HG03354 (cell line): ENCODE measurements at regions not wholly inside any gene's neighbourhood (a gene's known extent, or its start where the extent isn't known, plus 50 kb on each side); places are given as distances from the start of the nearest gene placed in this dataset.

Experiments used
- ATAC-seq: cut with Tn5 transposase; IDR thresholded peaks from one replicate; pipeline ENCODE4 v1.9.1; 2021; ENCODE audit warnings: mild to moderate bottlenecking; ENCODE audit not compliant: unreplicated experiment, poor library complexity, severe bottlenecking

DNA sequence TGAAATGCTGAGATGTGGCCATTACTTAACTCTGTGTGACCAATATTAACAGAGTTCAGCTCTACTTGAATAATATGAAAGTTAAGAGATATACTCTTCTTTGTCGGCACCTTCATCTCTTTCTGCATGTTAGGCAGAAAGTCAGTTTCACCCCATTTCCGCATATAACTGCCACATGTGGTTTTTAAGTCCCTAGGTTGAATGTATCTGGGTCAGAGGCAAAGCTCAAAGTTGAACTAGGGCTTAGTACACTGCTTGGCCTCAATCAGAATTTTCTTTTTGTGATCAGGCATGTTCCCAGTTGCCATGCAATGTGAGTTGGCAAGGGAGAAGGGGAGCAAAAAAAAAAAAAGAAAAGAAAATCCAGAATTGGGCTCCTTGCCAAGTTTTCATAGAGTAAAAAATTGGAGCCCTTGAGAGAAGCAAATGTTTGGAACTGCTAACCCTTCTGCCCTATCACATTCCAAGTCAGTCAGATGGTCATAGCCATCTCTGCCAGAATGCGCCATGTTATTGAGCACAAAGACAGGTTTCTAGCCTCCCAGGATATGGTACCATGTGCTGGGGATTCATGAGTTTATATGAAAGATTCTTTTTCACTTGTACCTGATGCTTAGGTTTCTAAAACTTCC, 251.2 kb upstream of the RORB start:
- ATAC-seq = no peak

DNA sequence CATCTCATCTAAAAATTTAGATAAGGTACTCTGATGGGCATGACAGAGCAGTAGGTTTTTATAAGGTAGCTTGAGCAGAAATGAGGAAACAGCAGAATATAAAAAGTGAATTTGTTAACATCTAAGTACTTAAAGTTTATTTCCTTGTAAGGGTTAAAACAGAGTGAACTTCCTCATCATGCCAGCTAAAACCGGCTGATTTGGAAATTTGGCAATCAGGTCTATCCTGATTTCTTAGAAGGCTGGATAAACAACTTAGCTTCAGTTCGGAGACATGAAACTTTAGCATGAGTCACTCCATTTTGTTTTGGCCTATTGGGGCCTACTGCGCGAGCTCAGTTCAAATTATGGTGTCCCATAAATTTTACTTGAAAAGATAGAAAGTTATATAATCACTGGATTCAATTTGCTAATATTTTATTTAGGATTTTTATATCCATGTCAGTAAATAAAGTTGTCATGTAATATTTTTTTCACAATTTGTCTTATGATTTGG, 241.6 kb upstream of the RORB start:
- no peak for ATAC-seq

DNA sequence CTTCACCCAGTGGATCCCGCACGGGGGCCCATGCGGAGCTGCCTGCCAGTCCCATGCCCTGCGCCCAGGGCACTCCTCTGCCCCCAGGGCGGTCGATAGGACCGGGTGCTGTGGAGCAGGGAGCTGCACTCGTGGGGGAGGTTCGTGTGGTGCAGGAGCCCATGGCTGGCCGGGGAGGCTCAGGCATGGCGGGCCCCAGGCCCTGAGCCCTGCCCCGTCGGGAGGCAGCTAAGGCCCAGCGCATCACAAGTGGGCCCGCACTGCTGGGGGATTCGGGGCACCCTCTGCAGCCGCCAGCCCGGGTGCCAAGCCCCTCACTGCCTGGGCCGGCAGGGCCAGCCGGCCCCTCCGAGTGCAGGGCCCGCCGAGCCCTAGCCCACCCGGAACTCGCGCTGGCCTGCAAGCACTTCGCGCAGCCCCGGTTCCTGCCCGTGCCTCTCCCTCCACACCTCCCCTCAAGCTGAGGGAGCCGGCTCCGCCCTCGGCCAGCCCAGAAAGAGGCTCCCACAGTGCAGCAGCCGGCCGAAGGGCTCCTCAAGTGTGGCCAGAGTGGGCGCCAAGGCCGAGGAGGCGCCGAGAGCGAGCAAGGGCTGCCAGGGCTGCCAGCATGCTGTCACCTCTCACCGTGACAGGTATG, 221.1 kb upstream of the RORB start:
- ATAC-seq = no peak

DNA sequence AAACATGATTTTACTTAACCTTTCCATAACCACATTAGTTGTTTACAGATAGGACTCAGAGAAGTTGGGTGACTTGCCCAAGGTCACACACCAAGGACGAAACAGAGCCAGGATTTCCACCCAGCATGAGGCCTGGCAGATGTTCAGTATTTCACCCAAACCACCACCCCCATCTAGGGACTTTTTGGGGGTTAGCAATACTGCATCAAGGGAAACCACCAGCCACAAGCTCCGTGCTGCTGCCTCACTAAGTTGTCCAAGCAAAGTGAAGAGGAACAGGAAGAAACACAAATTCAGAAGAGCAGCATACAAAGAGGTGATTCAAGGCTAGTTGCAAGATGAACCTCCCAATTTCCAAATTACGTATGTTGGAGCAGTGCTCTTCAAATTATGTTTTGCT, 219.6 kb upstream of the RORB start:
- ATAC-seq = peak; percentile 89

DNA sequence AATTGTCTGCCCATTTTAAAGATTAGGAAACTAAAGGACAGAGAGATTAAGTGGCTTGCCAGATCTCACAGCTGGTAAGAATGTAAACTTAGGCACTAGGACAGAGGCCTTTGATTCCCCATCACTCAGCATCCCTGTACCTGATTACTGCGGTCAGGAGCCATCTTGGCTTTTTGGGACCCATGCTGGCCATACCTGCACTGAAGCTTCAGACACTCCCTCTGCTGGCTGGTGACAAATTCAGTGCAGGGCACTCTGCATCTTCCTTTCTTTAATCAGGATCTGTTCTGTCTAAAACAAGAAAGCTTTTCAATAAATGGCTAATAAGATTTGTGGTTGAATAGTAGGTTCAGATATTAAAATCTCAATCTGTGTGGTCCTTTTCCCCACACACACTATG, 215.5 kb upstream of the RORB start:
- no peak for ATAC-seq

DNA sequence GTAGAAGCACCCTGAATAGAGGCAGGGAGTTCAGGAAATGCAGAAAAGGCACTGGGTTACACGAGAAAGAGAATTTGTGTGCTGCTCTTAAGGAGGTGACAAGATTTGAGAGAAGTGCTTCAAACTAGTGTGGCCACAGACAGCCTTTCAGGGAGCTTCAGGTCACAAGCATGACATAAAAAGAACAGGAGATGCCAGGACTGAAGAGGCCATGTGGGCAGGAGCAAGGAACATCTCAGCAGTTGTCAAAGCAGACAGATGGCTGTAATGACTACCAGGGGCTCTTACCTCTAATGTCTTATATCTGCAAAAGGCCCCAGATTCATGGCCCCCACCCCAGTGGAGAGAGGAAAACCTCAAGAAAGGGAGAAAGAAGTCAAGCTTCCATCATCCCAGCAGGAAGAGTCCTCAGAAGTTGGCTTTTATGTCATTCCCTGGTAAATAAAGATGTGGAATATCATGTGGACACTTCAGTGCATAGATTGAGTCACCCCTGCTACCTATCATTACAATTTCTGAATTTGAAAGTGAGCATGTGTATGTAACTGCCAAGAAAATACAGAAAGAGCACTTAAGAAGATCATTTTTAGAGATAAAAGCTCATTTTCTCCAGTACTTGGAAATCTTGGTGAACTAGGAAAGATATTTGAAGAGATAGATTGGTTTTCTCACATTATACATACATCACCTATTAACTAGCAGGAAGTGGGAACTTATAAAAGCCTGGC, 214.4 kb upstream of the RORB start:
- ATAC-seq = no peak

DNA sequence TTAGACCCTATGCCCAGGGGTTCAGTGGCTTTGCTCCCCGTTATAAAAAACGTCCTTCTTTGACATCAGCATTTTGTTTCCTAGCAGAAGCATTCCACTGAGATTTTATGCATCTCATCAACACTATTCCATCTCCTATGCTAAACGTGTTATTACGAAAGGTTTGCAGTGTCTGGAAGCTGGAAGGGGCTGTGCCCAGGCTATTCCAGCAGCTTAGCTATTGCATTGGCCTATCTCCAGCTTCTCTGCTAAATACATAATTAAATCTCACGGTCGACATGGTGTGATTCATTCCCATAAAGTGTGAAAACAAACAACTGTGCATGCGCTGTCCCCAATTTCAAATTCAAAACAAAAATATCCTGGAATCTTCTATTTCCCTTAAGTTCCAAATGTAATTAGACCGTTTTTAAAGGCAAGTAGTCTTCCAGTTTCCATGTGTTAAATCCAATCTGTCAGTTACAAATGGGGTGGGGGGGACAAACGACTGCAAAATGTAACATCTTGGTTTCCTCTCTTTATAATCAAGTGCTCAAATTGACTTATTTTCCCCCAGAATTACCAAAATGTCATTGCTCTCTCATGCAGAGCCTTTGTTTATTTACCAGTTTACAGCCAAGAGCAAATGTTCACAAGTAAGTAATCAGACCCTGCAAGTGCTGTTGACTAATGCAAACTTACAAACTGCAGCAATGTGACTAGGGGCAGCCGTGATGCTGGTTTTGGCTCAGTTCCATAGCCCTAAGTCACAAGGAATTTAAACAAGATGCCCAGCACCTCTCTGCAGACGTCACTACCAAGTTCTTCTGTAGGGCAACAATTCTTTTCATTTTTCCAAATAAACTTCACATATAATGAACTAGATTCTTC, 212.3 kb upstream of the RORB start:
- no peak for ATAC-seq

DNA sequence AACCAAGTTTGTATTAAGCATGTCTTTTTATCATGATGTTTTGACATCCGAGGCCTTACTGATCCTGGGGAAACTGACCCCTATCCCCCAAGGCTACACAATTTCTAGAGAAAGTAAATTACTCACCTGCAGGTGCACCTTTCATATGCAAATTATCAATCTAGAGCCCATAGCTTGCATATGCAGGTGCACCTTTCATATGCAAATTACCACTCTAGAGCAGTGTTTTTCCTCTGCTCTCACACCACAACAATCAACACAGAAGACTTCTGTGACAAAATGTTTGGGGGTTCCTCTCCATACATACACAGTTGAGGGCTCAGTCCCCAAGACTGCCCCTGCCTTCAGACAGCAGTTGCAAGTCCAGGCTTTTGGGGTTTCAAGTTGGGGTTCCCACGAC, 203.7 kb upstream of the RORB start:
- ATAC-seq = no peak

DNA sequence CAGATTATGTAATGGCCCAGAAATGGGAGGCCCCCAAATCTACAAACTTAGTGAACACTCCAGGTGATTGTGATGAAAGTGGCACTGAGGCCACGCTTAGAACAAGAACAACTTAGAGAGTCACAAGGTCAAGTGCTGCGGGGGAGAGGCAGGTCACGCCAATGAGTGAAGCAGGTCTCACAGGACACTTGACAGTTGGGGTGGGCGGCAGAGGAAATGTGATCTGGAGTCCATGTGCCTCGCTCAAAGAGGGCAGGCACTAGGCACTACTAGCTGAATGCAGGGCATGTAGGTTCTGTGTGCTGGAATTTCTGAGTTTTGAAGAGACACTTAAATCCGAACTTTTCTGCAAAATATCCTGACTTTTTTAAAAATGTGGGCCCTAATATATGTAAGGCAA, 193.2 kb upstream of the RORB start:
- no peak for ATAC-seq

DNA sequence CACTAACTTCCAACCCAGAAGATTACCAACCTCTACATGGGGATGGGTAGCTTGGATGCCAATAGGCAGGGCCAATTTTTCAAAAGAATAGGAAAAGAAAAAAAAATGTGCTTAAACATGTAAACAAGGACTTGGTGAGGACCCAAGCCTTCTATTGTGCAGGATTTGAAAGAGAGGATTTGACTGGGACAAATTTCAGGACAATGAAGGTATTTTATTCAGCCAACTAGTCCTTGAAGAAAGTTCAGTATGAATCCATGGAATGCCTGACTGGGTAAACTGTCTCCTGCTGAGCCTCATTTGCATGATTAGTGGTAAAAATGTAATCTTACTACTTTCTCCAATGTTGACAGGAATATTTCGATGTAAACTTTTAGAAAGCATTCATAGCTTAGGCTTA, 192.5 kb upstream of the RORB start:
- ATAC-seq = no peak

DNA sequence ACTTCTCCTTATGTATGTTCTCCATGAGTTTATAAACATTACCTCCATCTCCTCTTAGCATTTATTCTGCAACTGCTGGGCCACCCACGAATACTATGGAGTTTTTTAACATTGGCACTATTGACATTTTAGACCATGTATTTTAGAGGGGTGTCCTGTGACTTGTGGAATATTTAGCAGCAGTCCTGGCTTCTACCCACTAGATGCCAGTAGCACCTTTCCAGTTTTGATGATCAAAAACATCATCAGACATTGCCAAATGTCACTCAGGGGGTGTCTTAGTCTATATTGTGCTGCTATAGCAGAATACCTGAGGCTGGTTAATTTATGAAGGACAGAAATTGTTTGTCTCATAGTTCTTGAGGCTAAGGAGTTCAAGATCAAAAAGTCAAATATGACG, 187.5 kb upstream of the RORB start:
- ATAC-seq = no peak

DNA sequence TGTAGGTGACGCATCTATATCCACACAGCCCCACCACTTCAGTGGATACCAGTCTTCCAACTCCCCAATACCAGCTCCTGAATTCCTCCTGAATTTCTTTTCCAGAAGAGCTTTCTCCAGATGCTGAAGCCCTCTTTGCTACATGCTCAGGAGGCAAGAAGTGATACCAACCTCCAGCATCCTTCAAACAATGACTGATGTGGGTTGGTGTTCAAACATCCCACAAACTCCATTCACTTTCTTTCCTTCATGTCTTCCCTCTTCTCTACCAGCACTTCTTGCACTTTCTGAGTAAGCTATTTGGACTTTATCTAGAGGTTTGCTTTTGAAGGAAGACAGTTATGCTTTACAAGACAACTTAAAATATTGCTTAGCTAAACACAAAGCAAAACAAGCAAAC, 179.9 kb upstream of the RORB start:
- ATAC-seq = no peak

DNA sequence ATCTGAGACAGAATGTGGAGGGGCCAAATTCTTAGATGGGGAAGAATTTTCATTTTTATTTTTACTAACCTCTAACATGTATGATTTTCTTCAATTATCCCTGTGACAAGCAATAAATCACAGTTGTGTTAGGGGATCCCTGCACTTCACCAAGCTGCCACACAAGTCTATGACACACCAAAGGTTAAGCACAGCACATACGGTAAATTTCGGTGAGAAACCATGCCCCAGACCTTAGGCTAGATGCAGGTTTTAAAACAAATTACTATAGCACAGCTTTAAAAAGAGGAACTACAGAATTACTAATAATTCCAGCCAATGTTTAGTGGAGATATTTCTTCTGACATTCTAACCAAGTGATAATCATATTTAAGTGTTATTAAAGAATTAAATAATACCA, 175.7 kb upstream of the RORB start:
- no peak for ATAC-seq

DNA sequence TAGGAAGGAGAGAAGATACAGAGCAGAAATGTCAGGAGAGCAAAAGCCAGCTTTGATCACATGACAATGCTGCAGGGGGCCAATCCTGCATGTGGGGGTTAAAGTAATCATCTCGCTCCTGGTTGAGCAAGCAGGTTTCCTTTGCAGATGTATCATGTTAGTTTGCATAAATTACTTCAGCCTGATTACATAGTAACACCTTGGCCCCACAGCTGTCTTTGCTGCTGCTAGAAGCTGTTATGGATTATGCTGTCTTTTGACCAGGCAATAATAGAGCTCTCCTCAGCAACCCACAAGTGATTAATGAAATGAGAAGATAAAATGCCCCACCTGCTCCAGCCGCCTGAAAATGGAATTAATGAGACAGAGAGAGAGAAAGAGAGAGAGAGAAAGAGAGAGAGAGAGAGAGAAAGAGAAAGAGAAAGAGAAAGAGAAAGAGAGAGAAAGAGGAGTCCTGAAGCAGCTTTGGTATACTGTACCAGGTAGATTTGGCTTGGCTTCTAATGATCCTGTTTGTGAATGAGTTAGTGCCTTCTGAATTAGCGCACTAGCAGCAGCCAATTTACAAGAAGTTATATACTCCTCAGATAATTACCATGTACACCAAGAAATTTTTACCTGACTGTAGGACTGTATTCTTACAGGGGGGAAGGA, 174.3 kb upstream of the RORB start:
- peak; percentile 73 for ATAC-seq

DNA sequence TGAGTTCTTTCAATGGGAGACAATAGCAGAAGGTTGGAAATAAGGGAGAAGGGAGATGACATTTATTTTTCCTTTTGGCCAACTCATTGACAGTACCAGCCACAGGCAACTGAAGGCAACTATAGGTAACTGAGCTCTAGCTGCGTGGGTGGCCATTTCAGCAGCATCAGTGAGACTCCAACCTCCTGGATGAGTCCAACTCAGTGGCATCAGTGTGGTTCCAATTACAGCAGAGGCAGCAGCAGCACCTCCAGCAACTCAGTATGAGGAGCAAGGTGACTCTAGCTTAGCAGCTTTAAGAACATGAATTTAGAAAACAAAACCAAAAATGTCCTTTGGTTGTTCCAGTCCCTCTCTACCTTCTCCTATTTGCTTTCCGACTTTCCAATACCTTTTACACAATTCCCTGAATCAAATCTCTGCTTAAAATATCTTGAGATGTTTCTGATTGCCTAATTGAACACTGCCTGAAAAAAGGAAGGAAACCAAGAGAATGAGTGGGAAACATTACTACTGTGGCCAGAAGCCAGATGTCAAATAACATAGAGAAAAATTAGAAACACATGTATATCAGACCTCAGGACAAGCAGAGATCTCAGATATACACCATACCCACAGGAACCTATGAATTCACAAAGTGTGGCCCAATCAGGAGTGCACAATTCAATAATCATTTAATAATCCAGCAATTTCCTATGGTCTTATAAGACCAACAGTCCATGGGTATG, 166.5 kb upstream of the RORB start:
- no peak for ATAC-seq

DNA sequence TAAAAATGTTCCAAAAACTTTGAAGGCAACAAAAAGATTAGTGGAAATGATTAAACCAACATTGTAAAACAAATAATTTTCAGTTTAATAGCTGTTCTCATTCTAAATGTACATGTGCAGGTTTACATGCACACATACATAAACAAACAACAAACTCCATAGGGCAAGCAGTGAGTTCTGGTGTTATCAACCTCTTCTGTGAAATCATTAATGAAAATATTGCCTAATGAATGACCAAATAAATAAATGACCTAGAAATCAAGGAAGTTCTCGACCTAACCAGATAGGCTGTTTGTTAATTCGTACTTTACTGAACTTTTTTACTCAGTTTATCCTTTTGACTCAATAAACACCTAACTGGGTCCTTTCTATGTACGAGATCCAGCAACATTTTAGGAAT, 165.5 kb upstream of the RORB start:
- no peak for ATAC-seq

DNA sequence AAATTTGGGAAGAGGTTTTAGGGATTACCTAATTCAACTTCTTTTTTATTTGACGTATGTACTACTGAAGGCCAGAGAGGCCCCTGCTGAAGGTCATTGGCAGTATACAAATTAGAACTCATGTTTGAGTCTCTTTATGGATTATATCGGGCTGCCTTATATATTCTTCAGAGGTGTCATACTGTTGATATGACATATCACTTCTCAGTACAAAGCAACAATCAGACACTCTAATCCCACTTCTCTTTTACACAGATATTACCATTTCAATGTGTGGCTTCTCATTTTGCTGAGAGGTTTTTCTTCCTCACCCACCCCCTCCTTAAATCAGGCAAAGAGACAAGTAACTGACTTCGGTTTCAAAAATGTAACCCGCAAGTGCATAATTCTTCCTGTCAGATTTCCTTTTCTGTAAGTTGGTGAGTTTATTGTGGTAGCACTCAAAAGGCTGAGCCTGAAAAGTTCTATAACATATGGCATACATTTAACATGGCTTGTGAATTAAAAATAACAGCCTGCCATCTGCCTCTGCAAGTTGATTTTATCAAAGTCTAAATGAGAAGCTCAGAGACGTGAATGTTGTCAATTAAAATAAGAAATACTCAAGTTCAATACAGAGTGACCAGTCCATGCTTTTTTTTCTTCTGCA, 163.6 kb upstream of the RORB start:
- no peak for ATAC-seq

DNA sequence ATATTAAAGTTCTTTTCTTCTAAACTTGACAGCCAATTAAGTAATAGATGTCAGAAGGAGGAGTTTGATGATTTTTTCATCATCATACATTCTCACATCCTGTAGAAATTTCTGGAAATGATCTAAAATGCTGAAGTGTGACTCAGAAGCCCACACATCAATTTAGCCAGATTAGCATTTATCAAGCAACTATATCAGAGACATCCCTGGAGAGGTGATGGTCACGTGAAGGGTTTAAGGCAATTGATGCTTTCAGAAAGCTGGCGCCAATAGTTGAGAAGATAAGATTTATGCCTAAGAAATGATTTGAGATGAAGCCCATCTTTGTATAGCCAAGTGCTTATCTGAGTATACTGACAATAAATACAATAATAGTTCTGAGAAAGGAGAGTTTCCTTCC, 162.9 kb upstream of the RORB start:
- ATAC-seq = no peak

DNA sequence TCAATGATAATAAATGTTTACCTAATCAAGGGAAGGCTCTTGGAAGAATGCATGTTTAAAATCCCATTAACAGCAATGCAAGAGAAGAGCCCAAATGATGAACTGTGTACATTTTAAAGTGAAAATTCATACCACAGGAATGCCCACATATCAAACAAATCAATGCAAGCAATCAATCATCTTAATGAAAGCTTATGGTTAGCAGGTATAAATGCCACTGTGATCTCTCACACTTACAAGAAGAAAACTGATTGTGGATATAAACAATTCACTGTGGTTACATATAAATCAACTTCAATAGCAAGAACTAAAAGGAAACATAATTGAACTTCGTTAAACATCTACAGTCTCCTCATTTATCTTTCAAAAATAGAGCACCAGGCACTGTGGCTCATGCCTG, 161.0 kb upstream of the RORB start:
- no peak for ATAC-seq
